PFSK-1 (cell line): ENCODE measurements at regions not wholly inside any gene's neighbourhood (a gene's known extent, or its start where the extent isn't known, plus 50 kb on each side); places are given as distances from the start of the nearest gene placed in this dataset.

Experiments used
- FOXP2 ChIP-seq: optimal IDR thresholded peaks from 2 replicates; pipeline ENCODE3; 2011; ENCODE audit warnings: borderline replicate concordance, control low read depth, inconsistent platforms; ENCODE audit not compliant: insufficient read depth; ENCODE audit errors: extremely low read length, extremely low read depth
- POLR2AphosphoS5 ChIP-seq: IDR thresholded peaks from 2 replicates; pipeline ENCODE4 v1.6.1; 2012; ENCODE audit warnings: low read depth, mild to moderate bottlenecking, control low read depth, low read length, moderate library complexity
- SIN3A ChIP-seq: IDR thresholded peaks from 2 replicates; pipeline ENCODE4 v1.6.1; 2012; ENCODE audit warnings: mild to moderate bottlenecking, low read length, moderate library complexity, borderline replicate concordance; ENCODE audit not compliant: insufficient read depth
- TAF1 ChIP-seq: IDR thresholded peaks from 2 replicates; pipeline ENCODE4 v1.6.1; 2012; ENCODE audit warnings: low read length, control low read depth, borderline replicate concordance; ENCODE audit not compliant: insufficient read depth

- TF ChIP-seq POLR2AphosphoS5 (no peak), TAF1 (no peak), FOXP2 (no peak), SIN3A (no peak)
These were observed 205.2 kb upstream of the GRIP1 start for GRCh38 chr12:66884091-66884490.
